ENCODE measurements at regions not wholly inside any gene's neighbourhood (a gene's known extent, or its start where the extent isn't known, plus 50 kb on each side); places are given as distances from the start of the nearest gene placed in this dataset.

DNA sequence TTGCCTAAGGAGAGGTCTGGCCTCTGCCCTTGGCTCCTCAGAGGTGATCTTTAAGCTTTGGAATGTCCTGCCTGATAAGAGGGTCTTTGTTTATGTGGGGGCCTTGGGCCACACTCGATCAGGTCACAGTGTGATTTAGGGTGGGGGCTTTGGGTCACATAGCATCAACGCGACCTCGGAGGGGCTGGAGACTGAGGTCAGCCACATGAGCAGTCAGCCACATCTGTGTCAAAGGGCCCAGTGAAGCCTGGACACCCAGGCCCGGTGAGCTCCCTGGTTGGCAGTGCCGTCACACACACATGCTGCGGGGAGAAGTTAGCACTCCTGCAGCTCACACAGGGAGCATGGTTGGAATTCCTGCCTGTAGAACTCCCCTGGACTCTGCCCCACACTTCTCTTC is 345.0 kb downstream of the NPHP4 start:
- TF ChIP-seq, protein P1, sequence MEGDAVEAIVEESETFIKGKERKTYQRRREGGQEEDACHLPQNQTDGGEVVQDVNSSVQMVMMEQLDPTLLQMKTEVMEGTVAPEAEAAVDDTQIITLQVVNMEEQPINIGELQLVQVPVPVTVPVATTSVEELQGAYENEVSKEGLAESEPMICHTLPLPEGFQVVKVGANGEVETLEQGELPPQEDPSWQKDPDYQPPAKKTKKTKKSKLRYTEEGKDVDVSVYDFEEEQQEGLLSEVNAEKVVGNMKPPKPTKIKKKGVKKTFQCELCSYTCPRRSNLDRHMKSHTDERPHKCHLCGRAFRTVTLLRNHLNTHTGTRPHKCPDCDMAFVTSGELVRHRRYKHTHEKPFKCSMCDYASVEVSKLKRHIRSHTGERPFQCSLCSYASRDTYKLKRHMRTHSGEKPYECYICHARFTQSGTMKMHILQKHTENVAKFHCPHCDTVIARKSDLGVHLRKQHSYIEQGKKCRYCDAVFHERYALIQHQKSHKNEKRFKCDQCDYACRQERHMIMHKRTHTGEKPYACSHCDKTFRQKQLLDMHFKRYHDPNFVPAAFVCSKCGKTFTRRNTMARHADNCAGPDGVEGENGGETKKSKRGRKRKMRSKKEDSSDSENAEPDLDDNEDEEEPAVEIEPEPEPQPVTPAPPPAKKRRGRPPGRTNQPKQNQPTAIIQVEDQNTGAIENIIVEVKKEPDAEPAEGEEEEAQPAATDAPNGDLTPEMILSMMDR (IDR thresholded peaks at IDR 0.05; ENCODE audit: low read depth, low read length, missing control alignments) = no peak
- H3K4me3 ChIP-seq (ENCODE audit: low read depth, low read length) = no peak overlapping the region
- DNase-seq (ENCODE audit: low read depth) = no peak

DNA sequence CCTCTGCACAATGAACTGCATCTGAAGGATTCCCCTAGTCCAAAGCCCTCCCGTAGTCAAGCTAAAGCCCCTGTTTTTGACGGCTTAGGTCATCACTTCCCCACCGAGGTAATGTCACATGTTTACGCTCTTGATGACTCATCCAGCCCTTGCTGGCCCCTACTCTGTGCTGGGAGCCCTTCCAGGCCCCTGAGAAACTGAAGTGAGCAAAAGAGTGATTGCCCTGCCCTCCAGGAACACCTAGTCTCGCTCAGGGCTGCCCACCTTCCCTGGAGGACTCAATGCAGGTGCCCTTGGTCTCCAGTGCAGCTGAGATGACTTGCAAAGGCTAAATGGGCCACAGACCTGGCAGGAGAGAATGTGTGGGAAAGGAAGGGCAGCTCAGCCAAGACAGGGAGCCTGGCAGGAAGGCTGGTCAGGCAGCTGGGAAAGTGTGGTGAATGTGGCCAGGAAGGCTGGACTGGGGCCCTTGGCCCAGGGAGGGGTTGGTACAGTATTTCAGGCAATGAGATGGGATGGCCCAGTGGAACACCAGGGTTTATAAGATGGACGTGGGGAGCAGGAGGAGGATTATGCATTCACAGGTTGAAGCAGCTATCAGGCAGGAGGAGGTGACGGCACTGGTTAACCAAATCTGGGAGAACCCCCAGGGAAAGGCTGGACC is 345.6 kb downstream of the NPHP4 start:
- no peak overlapping the region for H3K4me3 ChIP-seq (ENCODE audit: low read depth, low read length)
- TF ChIP-seq, protein P1 (IDR thresholded peaks at IDR 0.05; ENCODE audit: low read depth, low read length, missing control alignments) = no peak
- DNase-seq (ENCODE audit: low read depth) = no peak

DNA sequence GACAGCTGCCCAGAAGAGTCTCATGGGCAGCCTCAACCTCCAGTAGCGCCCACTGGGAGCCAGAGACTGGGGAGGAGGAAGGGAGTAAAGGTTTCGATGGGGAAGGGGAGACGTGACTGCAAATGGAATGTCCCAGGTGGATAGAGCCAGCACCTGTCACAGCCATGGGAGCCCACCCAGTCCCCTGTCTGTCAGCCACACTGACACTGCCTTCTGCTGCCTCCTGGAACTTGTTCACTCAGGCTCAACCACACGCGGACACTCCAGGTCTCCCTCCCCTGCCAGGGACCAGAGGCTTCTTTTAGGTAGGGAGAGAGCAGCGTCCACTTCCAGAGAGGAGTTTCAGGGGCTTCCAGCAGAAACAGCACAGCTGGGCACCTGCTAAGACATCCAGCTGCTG is 346.3 kb downstream of the NPHP4 start:
- H3K4me3 ChIP-seq (ENCODE audit: low read depth, low read length) = no peak overlapping the region
- DNase-seq (ENCODE audit: low read depth) = no peak
- TF ChIP-seq, protein P1 (IDR thresholded peaks at IDR 0.05; ENCODE audit: low read depth, low read length, missing control alignments) = no peak

DNA sequence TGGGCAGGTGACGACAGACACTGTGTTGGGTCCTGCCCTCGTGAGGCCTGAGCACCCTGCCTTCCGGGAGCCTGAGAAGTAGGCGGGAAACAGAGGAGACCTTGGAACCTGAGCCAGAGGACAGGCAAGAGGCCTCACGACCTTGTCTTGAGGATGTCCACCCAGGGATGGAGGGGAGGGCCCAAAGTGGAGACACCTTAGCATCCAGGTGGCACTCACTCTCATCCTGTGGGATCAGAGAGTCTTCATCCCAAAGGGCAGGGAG is 347.2 kb downstream of the NPHP4 start:
- TF ChIP-seq, protein P1 (IDR thresholded peaks at IDR 0.05; ENCODE audit: low read depth, low read length, missing control alignments) = no peak
- DNase-seq (ENCODE audit: low read depth) = no peak
- H3K4me3 ChIP-seq (ENCODE audit: low read depth, low read length) = no peak overlapping the region

DNA sequence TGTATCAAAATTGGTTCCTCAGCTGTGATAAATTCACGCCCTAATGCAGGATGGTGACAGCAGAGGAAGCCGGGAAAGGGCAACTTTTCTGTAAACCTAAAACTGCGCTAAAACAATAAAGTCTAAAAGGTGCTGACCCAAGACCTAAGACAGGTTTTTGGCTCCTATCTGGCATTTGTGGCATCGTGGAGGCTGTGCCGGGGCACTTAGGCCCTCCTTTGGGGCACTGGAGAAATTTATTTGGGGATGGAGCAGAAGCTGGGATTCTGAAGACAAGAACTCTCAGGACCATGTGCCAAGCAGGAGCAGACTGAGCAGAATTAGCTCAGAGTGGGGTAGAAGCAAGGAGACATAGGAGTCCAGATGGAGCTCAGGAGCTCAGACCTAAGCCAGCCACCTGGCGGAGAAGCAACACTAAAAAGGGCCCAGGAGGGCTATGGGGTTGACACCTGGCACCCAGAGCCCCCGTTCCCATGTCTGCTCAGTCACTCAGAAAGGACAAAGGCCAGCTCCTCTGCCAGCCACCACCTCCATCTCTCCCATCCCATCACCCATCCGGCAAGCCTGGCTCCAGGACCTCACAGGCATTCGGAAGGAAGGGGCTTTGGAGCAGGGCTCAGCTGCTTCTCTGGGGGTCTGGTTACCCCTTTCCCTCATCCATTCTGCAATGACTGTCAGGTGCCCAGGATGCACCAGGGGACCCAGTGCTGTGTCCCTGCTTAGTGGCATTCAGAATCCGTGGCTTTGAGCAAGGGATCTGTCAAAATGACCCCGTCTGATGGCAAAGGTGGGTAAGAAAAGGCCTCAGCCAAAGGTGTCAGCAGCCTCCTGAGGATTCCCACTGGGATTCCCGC is 347.7 kb downstream of the NPHP4 start:
- TF ChIP-seq, protein P1 (IDR thresholded peaks at IDR 0.05; ENCODE audit: low read depth, low read length, missing control alignments) = no peak
- no peak overlapping the region for H3K4me3 ChIP-seq (ENCODE audit: low read depth, low read length)
- no peak for DNase-seq (ENCODE audit: low read depth)

DNA sequence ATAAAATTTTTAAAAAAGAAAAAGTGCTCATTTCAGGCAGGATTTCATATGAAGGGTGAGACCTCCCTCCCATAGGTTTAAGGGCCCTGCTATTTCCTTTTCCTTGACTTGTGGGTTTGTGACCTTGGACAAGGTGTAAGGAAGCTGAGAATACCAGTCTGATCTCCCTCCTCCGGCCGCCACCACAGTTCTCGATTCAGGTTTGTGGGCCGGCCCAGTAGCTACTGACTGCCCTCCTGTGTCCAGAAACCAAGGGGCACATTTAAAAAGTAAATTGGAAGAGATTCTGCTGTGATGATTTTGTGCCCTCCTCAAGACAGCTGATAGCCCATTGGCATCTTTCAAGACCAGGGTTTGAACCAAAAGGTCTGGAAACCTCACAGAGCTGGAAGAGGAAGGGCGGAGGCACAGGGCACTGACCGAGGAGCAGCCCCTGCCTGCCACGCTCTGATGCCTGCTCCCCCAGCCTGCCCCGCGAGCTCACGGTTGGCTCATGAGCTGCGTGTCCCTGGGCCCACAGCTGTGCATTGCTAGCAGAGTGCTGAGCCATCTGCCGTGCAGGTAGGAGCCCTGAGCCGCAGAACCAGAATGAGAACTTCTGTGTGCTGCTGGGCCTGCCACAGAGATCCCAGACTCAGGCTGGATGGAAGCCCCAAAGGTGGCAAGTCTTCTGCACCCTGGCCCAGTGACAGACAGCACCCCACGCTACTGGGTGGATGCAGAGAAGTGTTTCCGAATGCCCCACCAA is 348.7 kb downstream of the NPHP4 start:
- TF ChIP-seq, protein P1 (IDR thresholded peaks at IDR 0.05; ENCODE audit: low read depth, low read length, missing control alignments) = no peak
- no peak overlapping the region for H3K4me3 ChIP-seq (ENCODE audit: low read depth, low read length)
- DNase-seq (ENCODE audit: low read depth) = no peak

Measured in GM12864 (cell line).